Head of caudate nucleus (tissue), 42 donors: ENCODE measurements at regions not wholly inside any gene's neighbourhood (a gene's known extent, or its start where the extent isn't known, plus 50 kb on each side); places are given as distances from the start of the nearest gene placed in this dataset.
A peak's percentile ranks its signal among the peaks of the same experiment; 100 is the strongest.
"Not testable (repeated sequence)": the region's sequence is repeated elsewhere in the genome, so short reads cannot be mapped to it uniquely, and the experiment has no call there.

Experiments
- DNase-seq, 42 donors: peaks; one replicate each; pipeline versions ENCODE4 v3.0.0 to v3.0.0-alpha.2; 2020 to 2021; ENCODE audit warnings: mixed read lengths in 7 of 42
- intact Hi-C: fragments of 100-400 bp; cut with DNase I; formaldehyde crosslinking; loops from one replicate; pipeline ENCODE4 v1.15.0; 2022

GRCh38 chr2:91588782-91589223 lies 2897.3 kb downstream of the RPIA start:
- intact Hi-C loops, result not testable (repeated sequence)

DNA sequence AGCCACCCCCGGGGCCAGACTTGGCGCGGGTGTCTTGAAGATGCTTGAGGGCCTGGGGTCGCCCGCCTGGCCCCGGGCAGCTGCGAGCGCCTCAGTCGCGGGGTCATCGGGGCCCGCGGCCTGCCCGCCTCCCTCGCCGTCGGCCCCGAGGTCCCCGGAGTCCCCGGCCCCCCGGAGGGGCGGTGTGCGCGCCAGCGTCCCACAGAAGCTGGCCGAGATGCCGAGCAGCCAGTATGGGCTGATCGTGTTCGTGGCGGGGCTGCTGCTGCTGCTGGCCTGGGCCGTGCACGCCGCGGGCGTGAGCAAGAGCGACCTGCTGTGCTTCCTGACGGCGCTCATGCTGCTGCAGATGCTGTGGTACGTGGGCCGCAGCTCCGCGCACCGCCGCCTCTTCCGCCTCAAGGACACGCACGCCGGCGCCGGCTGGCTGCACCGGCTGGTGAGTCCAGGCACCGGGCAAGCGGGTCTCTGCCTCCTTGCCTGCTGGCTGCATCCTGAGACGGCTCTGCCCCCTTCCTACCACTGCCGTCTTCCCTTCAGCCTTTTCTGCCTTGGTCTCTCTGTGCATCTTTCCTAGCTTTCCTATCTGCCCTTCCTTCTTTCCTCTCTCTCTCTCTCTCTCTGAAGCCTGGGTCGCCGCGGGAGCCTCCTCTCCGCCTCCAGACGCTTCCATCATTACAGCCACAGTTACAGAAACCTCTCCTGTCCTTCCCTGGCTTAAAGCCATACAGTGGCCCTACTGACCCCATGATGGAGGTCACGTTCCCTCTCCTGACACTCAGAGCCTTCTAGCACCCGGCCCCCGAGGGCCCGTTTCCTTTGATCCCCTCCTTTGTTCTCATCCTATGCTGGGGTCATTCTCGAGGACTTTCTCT lies 2898.2 kb downstream of the RPIA start:
- DNase-seq, result peak in 5 of 42 donors; percentile 12 to 43 (median 35)
- intact Hi-C loops, result not testable (repeated sequence)

More at GRCh38 chr2:91588782-91589223, 2897.3 kb downstream of the RPIA start:
- peak in 2 of 42 donors; percentile 34 to 43 for DNase-seq

- DNase-seq, intact Hi-C loops: not testable (repeated sequence)
Observed at GRCh38 chr2:91590381-91590780, 2898.9 kb downstream of the RPIA start.

GRCh38 chr2:91591066-91591465 lies 2899.6 kb downstream of the RPIA start:
- intact Hi-C loops, result not testable (repeated sequence)

GRCh38 chr2:91597436-91597835 lies 2906.0 kb downstream of the RPIA start:
- intact Hi-C loops, result not testable (repeated sequence)
- DNase-seq, result peak in 1 of 42 donors; percentile 35

More at GRCh38 chr2:91591066-91591465, 2899.6 kb downstream of the RPIA start:
- peak in 1 of 42 donors; percentile 36 for DNase-seq

- intact Hi-C loops, DNase-seq: not testable (repeated sequence)
Observed at GRCh38 chr2:91598519-91598918, 2907.0 kb downstream of the RPIA start.

DNA sequence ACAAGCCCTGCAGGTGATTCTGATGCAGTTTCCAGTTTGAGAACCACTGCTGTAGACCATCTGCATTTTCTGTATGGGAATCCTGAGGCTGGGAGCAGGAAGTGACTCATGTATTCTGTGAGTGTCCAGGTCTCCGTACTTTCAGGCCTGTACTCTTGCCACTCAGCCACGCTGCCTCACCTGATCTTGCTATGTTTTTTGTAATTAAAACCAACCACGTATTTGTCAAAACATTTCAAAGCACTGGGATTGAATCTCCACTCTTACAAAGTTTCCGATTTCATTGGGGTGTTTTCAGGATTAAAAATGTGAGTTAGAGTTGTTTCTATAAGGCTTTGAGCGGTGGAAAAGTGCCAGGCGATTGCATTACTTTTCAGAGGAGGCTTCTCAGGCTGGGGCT lies 2907.5 kb downstream of the RPIA start:
- intact Hi-C loops, result not testable (repeated sequence)
- DNase-seq, result peak in 1 of 42 donors; percentile 36

DNA sequence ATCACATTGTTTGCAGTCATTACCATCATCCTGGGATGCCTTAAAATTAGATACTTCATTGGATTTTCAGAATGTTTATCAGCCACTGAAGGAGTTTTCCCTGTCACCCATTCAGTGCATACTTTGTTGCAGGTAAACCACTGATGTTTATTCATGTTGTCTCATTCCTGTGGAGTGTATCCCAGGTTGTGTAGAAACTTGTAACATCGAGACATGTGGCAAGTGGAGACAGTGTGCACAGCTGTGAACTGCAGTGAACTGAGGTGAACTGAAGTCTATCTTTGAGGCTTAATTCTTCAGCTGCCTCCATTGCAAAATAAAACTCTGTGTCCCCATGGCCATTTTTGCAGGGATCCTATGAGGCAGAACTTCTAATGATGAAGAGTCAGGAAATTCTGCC lies 2911.4 kb downstream of the RPIA start:
- peak in 1 of 42 donors; percentile 33 for DNase-seq
- intact Hi-C loops, result not testable (repeated sequence)

- intact Hi-C loops, DNase-seq: not testable (repeated sequence)
Observed at GRCh38 chr2:91603996-91604395, 2912.5 kb downstream of the RPIA start.

DNA sequence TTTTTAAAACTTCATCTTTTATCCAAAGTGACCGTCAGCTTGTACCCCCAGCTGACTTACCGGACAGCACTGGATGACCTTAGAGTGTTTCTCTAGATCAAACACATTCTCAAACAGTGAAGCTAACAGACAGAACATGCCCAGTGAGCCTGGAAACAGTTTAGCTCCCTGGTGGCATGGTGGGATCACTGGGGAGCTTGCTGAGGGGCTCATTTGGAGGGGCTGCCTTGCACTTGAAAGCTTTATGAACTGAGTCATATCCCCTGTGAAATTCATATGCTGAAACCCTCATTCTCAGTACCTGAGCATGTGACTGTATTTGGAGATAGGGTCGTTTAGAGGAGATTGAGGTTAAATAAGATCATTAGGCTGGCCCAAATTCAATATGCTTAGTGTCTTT lies 2913.2 kb downstream of the RPIA start:
- intact Hi-C loops, result not testable (repeated sequence)
- peak in 1 of 42 donors; percentile 21 for DNase-seq

GRCh38 chr2:91623739-91624138 lies 2932.3 kb downstream of the RPIA start:
- DNase-seq, result peak in 1 of 42 donors; percentile 2
- intact Hi-C loops, result not testable (repeated sequence)

GRCh38 chr2:91628471-91628870 lies 2937.0 kb downstream of the RPIA start:
- peak in 1 of 42 donors; percentile 7 for DNase-seq
- intact Hi-C loops, result not testable (repeated sequence)

DNA sequence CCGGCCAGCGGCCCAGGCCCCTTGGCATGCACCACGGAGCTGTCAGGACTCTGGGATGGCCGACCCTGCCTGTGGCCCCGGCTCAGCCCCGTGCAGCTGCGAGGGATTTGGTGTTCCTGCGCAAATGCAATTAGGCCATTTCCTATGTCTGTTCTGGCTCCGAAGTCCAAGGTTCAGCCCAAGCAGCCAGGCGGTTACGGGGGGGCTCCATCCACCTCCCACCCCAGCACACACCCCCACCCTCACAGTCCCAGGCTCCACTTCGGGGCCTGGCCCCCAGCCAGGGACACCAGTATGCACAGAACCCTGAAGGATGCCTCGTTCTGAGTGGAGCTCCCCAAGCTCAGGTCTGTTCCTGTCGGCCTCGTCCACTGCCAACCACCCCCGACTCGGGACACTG lies 2965.7 kb downstream of the RPIA start:
- DNase-seq, result peak in 1 of 42 donors; percentile 14
- intact Hi-C loops, result not testable (repeated sequence)

GRCh38 chr2:91658336-91658735 lies 2966.9 kb downstream of the RPIA start:
- DNase-seq, intact Hi-C loops: not testable (repeated sequence)

DNA sequence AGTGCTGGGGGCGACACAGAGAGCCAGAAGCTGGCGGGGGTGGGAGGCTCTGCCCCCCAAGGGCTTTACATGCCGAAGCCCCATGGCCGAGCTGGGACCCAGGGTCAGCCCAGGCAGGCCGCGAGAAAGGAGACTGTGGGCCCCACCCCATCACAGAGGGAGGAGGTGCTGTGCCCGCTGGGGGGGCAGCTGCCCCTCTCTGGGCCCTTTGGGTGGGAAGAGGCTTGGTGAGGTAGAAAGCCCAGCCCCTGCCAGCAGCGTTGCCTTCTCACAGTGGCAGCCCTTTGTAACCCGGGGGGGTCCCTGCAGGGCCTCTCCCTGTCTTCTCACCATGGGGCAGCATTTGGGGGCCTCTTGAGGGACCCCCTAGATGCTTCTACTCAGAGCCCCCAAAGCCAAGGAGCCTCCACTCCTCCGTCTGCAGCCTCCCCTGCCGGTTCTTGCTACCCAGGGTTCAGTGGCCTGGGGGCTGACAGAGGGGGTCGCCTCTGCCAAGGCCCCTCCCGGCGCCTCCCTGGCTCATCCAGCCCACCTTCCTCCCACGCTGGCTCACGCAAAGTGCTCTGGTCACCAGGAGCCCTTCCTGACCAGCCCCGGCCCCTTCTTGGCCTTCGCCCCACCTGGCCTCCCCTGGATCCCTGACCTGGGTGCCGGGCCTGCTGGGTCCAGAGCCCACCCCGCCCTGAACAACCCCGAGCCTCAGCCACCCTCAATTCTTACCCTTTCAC lies 2967.9 kb downstream of the RPIA start:
- DNase-seq, intact Hi-C loops: not testable (repeated sequence)

- DNase-seq, result peak; percentile 3 to 65 (median 37)
- intact Hi-C loops, result not testable (repeated sequence)
Observed at GRCh38 chr2:91659917-91660275, 2968.4 kb downstream of the RPIA start.

DNA sequence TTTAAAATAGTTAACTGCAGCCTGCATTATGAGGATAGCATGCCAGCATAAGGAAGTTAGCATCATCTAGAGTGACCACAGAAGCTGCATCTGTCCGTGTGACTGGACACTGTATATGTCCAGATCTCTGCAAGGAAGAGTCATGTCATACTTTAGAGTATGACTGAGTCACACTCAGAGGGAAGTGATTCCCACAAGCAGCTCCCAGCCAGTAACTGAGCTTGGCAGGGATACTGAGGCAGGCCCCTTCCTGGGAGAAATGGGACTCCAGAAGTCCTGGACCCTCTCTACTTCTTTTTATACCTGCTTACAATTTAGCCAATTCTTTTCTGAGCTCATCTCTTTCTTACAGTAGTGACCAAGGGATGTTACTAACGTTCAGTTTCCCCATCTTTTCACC lies 2975.9 kb downstream of the RPIA start:
- DNase-seq, intact Hi-C loops: not testable (repeated sequence)

GRCh38 chr2:91685541-91685940 lies 2994.1 kb downstream of the RPIA start:
- DNase-seq, intact Hi-C loops: not testable (repeated sequence)

- DNase-seq, result peak in 3 of 42 donors; percentile 2 to 11 (median 6)
- intact Hi-C loops, result not testable (repeated sequence)
Observed at GRCh38 chr2:91686046-91686445, 2994.6 kb downstream of the RPIA start.
